GM18858 (cell line): ENCODE measurements at regions not wholly inside any gene's neighbourhood (a gene's known extent, or its start where the extent isn't known, plus 50 kb on each side); places are given as distances from the start of the nearest gene placed in this dataset.

Experiments used
- ATAC-seq: cut with Tn5 transposase; IDR thresholded peaks from one replicate; pipeline ENCODE4 v1.9.1; 2021; ENCODE audit not compliant: unreplicated experiment

- ATAC-seq = no peak
Measured at GRCh38 chr1:117798550-117798949, 130.9 kb downstream of the GDAP2 start.

- ATAC-seq = no peak
Measured at GRCh38 chr1:117802531-117803257, 126.7 kb downstream of the GDAP2 start.

GRCh38 chr1:117803318-117803717 is 126.1 kb downstream of the GDAP2 start:
- ATAC-seq = no peak

- no peak for ATAC-seq
Measured at GRCh38 chr1:117809764-117810163, 119.7 kb downstream of the GDAP2 start.

- no peak for ATAC-seq
Measured at GRCh38 chr1:117810553-117810952, 118.9 kb downstream of the GDAP2 start.

GRCh38 chr1:117812869-117813511 is 116.4 kb downstream of the GDAP2 start:
- no peak for ATAC-seq
